IMR-90 (cell line): ENCODE measurements at regions not wholly inside any gene's neighbourhood (a gene's known extent, or its start where the extent isn't known, plus 50 kb on each side); places are given as distances from the start of the nearest gene placed in this dataset.

ENCODE experiments used
- ATAC-seq: fragments of 200-7000 bp; cut with Tn5 transposase; 2 replicates; pipeline ENCODE4 v1.9.1; 2020; ENCODE audit warnings: low read depth, mild to moderate bottlenecking, moderate library complexity
- BruUV-seq: library from RNA; stranded (reverse); fragments of 400-500 nt; replicated peaks from 2 replicates; lab custom pipeline; 2021; lab: Mats Ljungman, UMichigan
- CTCF ChIA-PET: fragments of 300-600 bp; formaldehyde crosslinking; extraction: SDS; loops from one replicate; lab custom pipeline; 2021; ENCODE audit warnings: antibody characterized with exemption; lab: Yijun Ruan, JAX
- POLR2A ChIA-PET: fragments of 300-600 bp; sonication (Branson Sonifier 250); formaldehyde crosslinking; loops from one replicate; lab custom pipeline; 2022; ENCODE audit warnings: antibody characterized with exemption; ENCODE audit not compliant: unreplicated experiment; lab: Charles Lee
- DNase-seq: peaks from one replicate; pipeline ENCODE4 v3.0.0; 2013
- H2AFZ ChIP-seq: replicated peaks from 2 replicates; pipeline ENCODE3; 2013; ENCODE audit warnings: low read length, mild to moderate bottlenecking; ENCODE audit not compliant: poor library complexity
- H2AK5ac ChIP-seq: 2 replicates; pipeline ENCODE4 v1.6.1; 2013; ENCODE audit warnings: low read depth, low read length, inconsistent platforms
- H2AK9ac ChIP-seq: replicated peaks from 2 replicates; pipeline ENCODE3; 2013; ENCODE audit warnings: mild to moderate bottlenecking, low read depth, low read length, moderate library complexity; ENCODE audit not compliant: poor library complexity
- H2BK120ac ChIP-seq: 2 replicates; pipeline ENCODE4 v1.6.1; 2013; ENCODE audit warnings: low read depth, low read length, inconsistent platforms
- H2BK15ac ChIP-seq: 3 replicates; pipeline ENCODE4 v1.6.1; 2013; ENCODE audit warnings: low read depth, low read length, inconsistent platforms
- H2BK20ac ChIP-seq: 2 replicates; pipeline ENCODE4 v1.6.1; 2013; ENCODE audit warnings: low read depth, mild to moderate bottlenecking, inconsistent platforms, low read length, moderate library complexity
- H2BK5ac ChIP-seq: 2 replicates; pipeline ENCODE4 v1.6.1; 2013; ENCODE audit warnings: mild to moderate bottlenecking, low read depth, low read length, inconsistent platforms; ENCODE audit not compliant: poor library complexity, severe bottlenecking
- H3K14ac ChIP-seq: replicated peaks from 2 replicates; pipeline ENCODE4 v1.6.1; 2013; ENCODE audit warnings: low read depth, low read length, inconsistent platforms
- H3K18ac ChIP-seq: 2 replicates; pipeline ENCODE4 v1.6.1; 2013; ENCODE audit warnings: low read depth, low read length, control low read depth
- H3K23ac ChIP-seq: 2 replicates; pipeline ENCODE4 v1.6.1; 2013; ENCODE audit warnings: low read depth, low read length, inconsistent platforms
- H3K27ac ChIP-seq: 2 replicates; pipeline ENCODE4 v1.5.1; 2013; ENCODE audit warnings: mild to moderate bottlenecking, control low read depth, low read length; ENCODE audit not compliant: insufficient read depth
- H3K27me3 ChIP-seq: 2 replicates; pipeline ENCODE4 v1.6.1; 2013; ENCODE audit warnings: low read length; ENCODE audit not compliant: control insufficient read depth, insufficient read depth
- H3K36me3 ChIP-seq: 2 replicates; pipeline ENCODE4 v1.6.1; 2013; ENCODE audit warnings: low read length, mixed read lengths; ENCODE audit not compliant: control insufficient read depth, insufficient read depth
- H3K4ac ChIP-seq: 2 replicates; pipeline ENCODE4 v1.6.1; 2013; ENCODE audit warnings: low read depth, low read length, inconsistent platforms
- H3K4me1 ChIP-seq: 2 replicates; pipeline ENCODE4 v1.6.1; 2013; ENCODE audit warnings: low read length, mixed read lengths; ENCODE audit not compliant: control insufficient read depth, insufficient read depth
- H3K4me2 ChIP-seq: 2 replicates; pipeline ENCODE4 v1.6.1; 2013; ENCODE audit warnings: low read depth, mild to moderate bottlenecking, control low read depth, low read length, moderate library complexity
- H3K4me3 ChIP-seq: 2 replicates; pipeline ENCODE4 v1.5.1; 2013; ENCODE audit warnings: low read depth, mild to moderate bottlenecking, control low read depth, low read length, moderate library complexity; ENCODE audit not compliant: insufficient read depth
- H3K56ac ChIP-seq: 2 replicates; pipeline ENCODE4 v1.6.1; 2013; ENCODE audit warnings: low read length, inconsistent platforms; ENCODE audit not compliant: insufficient read depth; ENCODE audit errors: extremely low read depth
- H3K79me1 ChIP-seq, 2 experiments: 2 replicates each; pipeline ENCODE4 v1.6.1; 2013; ENCODE audit warnings: low read length in 2 of 2, inconsistent platforms in 1 of 2, low read depth in 1 of 2
- H3K9ac ChIP-seq: 2 replicates; pipeline ENCODE4 v1.6.1; 2013; ENCODE audit warnings: low read depth, low read length, control low read depth
- H3K9me1 ChIP-seq: 2 replicates; pipeline ENCODE4 v1.6.1; 2013; ENCODE audit warnings: low read length, inconsistent platforms; ENCODE audit not compliant: insufficient read depth
- H3K9me3 ChIP-seq: 2 replicates; pipeline ENCODE4 v1.6.1; 2013; ENCODE audit warnings: low read length; ENCODE audit not compliant: control insufficient read depth, insufficient read depth
- H4K20me1 ChIP-seq: 2 replicates; pipeline ENCODE4 v1.6.1; 2013; ENCODE audit warnings: low read length, inconsistent platforms; ENCODE audit not compliant: insufficient read depth
- H4K5ac ChIP-seq: 2 replicates; pipeline ENCODE4 v1.6.1; 2013; ENCODE audit warnings: mild to moderate bottlenecking, low read depth, low read length, control low read depth
- H4K8ac ChIP-seq, 2 experiments: 2 replicates each; pipeline ENCODE4 v1.6.1; 2013; ENCODE audit warnings: low read depth in 2 of 2, low read length in 2 of 2, control low read depth in 1 of 2, inconsistent platforms in 1 of 2
- H4K91ac ChIP-seq: 2 replicates; pipeline ENCODE4 v1.6.1; 2013; ENCODE audit warnings: low read depth, low read length, inconsistent platforms; ENCODE audit not compliant: insufficient read depth
- BHLHE40 ChIP-seq: fragments of 150-350 bp; IDR thresholded peaks from 2 replicates; pipeline ENCODE4 v1.6.1; 2016; ENCODE audit warnings: mild to moderate bottlenecking, low read depth, low read length
- CEBPB ChIP-seq: IDR thresholded peaks from 2 replicates; pipeline ENCODE4 v1.6.1; 2012; ENCODE audit warnings: low read depth, low read length, improper control_type of control experiment
- CHD1 ChIP-seq: IDR thresholded peaks from 2 replicates; pipeline ENCODE4 v1.6.1; 2012; ENCODE audit warnings: low read depth, low read length, improper control_type of control experiment
- CTCF ChIP-seq: conservative IDR thresholded peaks from 2 replicates; pipeline ENCODE4 v1.5.1; 2012; ENCODE audit warnings: mild to moderate bottlenecking, low read depth, low read length, improper control_type of control experiment
- MAZ ChIP-seq: IDR thresholded peaks from 2 replicates; pipeline ENCODE4 v1.6.1; 2012; ENCODE audit warnings: low read depth, mild to moderate bottlenecking, low read length, improper control_type of control experiment, moderate library complexity, borderline replicate concordance
- MXI1 ChIP-seq: IDR thresholded peaks from 2 replicates; pipeline ENCODE4 v1.6.1; 2012; ENCODE audit warnings: low read depth, mild to moderate bottlenecking, low read length, moderate library complexity, borderline replicate concordance
- NFE2L2 ChIP-seq: fragments of 150-350 bp; IDR thresholded peaks from 2 replicates; pipeline ENCODE4 v1.6.1; 2016; ENCODE audit warnings: low read depth, mild to moderate bottlenecking, low read length
- POLR2A ChIP-seq: IDR thresholded peaks from 2 replicates; pipeline ENCODE4 v1.6.1; 2012; ENCODE audit warnings: mild to moderate bottlenecking, low read depth, low read length
- RAD21 ChIP-seq: IDR thresholded peaks from 2 replicates; pipeline ENCODE4 v1.6.1; 2012; ENCODE audit warnings: low read length, improper control_type of control experiment
- RCOR1 ChIP-seq: IDR thresholded peaks from 2 replicates; pipeline ENCODE4 v1.6.1; 2012; ENCODE audit warnings: mild to moderate bottlenecking, low read length, improper control_type of control experiment; ENCODE audit not compliant: insufficient replicate concordance
- RFX5 ChIP-seq: IDR thresholded peaks from 2 replicates; pipeline ENCODE4 v1.8.0; 2012; ENCODE audit warnings: low read depth, mild to moderate bottlenecking, low read length, moderate library complexity
- SMC3 ChIP-seq: fragments of 150-350 bp; IDR thresholded peaks from 2 replicates; pipeline ENCODE4 v1.6.1; 2016; ENCODE audit warnings: low read depth, mild to moderate bottlenecking, antibody characterized with exemption, low read length, moderate library complexity
- USF2 ChIP-seq: fragments of 150-350 bp; IDR thresholded peaks from 2 replicates; pipeline ENCODE4 v1.6.1; 2017; ENCODE audit warnings: mild to moderate bottlenecking, antibody characterized with exemption, low read length, low read depth
- WGBS, 2 experiments: methylation state at CpG; one replicate each; pipeline versions ENCODE4 v1.1.5 to v1.1.7; 2013; ENCODE audit warnings: missing lambda C conversion rate in 2 of 2; ENCODE audit not compliant: insufficient read length in 1 of 2; ENCODE audit errors: extremely low coverage in 2 of 2; 5-methylcytosine and 5-hydroxymethylcytosine counted together
- dilution Hi-C: fragments of 300-500 bp; cut with HindIII; formaldehyde crosslinking; loops from one replicate; pipeline ENCODE4 v1.14.3; 2018; ENCODE audit warnings: low sequenced_read_pairs; ENCODE audit not compliant: unreplicated experiment
- in situ Hi-C: fragments of 300-500 bp; cut with MboI; formaldehyde crosslinking; loops from 3 replicates; pipeline ENCODE4 v1.14.3; 2019; ENCODE audit warnings: low sequenced_read_pairs, inconsistent platforms, mixed read lengths
- intact Hi-C: fragments of 100-400 bp; cut with micrococcal nuclease; formaldehyde crosslinking; loops from 2 replicates; pipeline ENCODE4 v1.10.0; 2022

- Histone ChIP-seq H3K9me1 (no peaks in the 10 kb centered on the region), H4K20me1 (no peaks in the 10 kb centered on the region), H3K4ac (no peak overlapping the region), H2BK120ac (no peak overlapping the region), H3K23ac (no peak overlapping the region), H3K9me3 (peaks cover 2% of the 10 kb centered on the region; the same call in 1 of the 2 replicates), H2AFZ (no peak overlapping the region), H4K91ac (no peak overlapping the region), H2BK15ac (no peak overlapping the region), H3K36me3 (no peaks in the 10 kb centered on the region), H2BK5ac (no peak overlapping the region), H3K56ac (no peak overlapping the region), H4K8ac (no peak overlapping the region), H3K4me3 (no peak overlapping the region), H2BK20ac (no peak overlapping the region), H3K14ac (no peak overlapping the region), H3K27ac (no peak overlapping the region), H3K4me2 (no peak overlapping the region), H3K9ac (no peak overlapping the region), H3K18ac (no peak overlapping the region), H4K5ac (no peak overlapping the region), H3K4me1 (no peaks in the 10 kb centered on the region), H3K79me1 (no peaks in the 10 kb centered on the region), H2AK5ac (no peak overlapping the region), H3K27me3 (peaks cover 6% of the 10 kb centered on the region), H2AK9ac (no peak overlapping the region)
- dilution Hi-C loops: no loop called here
- CTCF ChIA-PET: no interaction called here
- POLR2A ChIA-PET: no interaction called here
- TF ChIP-seq RAD21 (no peak), CEBPB (no peak), RCOR1 (no peak), SMC3 (no peak), USF2 (no peak), RFX5 (no peak), MXI1 (no peak), BHLHE40 (no peak), NFE2L2 (no peak), MAZ (no peak), CTCF (no peak), CHD1 (no peak), POLR2A (no peak)
- ATAC-seq (no peak), DNase-seq (no peak)
- in situ Hi-C loops: no loop called here
- 49% methylated on average over 2 of the region's 4 CpGs; no CpG with 5 or more reads in 1 of the 2 experiments for WGBS, 2 experiments
- intact Hi-C loops: no loop called here
- no TSS peak for BruUV-seq
These were observed 259.5 kb downstream of the SP3 start for GRCh38 chr2:173705656-173706055.
